ENCODE measurements at regions not wholly inside any gene's neighbourhood (a gene's known extent, or its start where the extent isn't known, plus 50 kb on each side); places are given as distances from the start of the nearest gene placed in this dataset.

DNA sequence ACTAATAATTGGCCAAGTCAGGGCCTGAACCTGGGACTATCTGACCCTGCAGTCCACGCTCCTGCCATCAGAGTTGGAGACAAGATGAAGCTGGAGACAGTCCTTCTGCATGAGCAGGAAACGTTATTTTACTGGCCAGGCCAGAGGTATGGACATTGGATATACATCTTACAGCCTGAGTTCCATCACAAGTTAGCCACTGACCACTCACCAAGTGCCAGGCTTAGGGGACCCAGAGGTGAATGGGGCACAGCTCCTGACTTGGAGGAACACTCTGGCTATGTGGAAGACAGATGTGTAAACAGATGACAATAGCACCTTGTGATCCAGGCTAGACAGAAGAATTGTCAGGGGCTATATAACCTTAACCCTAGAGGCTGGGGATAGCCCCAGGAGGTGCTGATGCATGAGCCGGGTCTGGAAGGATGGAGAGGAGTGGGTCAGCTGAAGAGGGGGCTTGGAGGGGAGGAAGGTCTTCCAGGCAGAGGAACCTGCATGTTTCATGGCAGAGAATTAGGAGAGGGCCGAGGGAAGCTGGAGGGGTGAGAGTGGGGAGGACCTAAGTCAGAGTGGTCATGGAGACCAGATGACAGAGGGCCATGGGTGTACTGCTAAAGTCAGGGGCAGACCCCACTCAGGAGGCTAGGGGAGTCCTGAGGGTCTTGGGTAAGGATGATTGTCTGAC, 52.5 kb upstream of the DMRTB1 start (continued):
- TF ChIP-seq, protein P1, sequence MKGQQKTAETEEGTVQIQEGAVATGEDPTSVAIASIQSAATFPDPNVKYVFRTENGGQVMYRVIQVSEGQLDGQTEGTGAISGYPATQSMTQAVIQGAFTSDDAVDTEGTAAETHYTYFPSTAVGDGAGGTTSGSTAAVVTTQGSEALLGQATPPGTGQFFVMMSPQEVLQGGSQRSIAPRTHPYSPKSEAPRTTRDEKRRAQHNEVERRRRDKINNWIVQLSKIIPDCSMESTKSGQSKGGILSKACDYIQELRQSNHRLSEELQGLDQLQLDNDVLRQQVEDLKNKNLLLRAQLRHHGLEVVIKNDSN (IDR thresholded peaks at IDR 0.05; ENCODE audit: borderline replicate concordance, low read depth), result no peak

DNA sequence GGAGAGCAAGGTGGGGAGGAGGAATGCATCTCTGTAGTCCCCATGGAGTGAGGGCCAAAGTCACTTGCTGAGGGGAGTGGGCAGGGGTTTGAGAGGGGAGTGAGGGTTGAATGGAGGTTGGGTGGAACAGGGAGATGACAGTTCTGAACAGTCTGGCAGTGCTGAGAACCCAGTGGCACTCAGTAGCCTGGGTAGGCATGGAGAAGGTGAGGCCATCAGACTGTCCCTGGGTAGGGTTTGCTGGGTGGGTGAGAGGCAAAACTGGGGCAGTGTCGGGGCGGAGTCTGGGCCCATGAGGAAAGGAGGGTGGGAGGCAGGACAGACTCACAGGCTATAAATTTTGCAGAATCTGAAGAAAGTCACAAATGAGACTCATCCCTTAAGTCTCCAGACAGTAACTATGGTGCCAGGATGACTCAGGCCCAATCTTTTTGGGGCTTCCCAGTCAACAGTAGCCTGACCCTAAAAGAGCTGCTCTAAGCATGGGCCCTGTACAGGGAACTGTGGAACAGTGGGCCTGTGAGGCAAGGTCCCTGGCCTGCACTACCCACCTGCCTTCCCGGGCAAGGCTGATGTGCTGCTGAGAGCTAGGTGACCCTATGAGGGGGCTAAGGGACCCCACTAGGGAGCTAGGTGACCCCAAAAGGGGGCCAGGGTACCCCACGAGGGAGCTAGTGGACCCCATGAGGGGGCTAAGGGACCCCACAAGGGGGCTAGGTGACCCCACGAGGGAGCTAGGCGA, 51.0 kb upstream of the DMRTB1 start:
- 88% methylated on average over 3 of the region's 6 CpGs for WGBS (ENCODE audit: low lambda C conversion rate)
- H3K9ac ChIP-seq, result no peak overlapping the region
- H3K4me3 ChIP-seq (ENCODE audit: low read depth in 2 of 2, low read length in 1 of 2), result no peak overlapping the region
- H3K4me1 ChIP-seq (ENCODE audit: control insufficient read depth in 1 of 2, insufficient read depth in 2 of 2, low read depth in 1 of 2, low read length in 1 of 2), result peaks cover 17 to 32% of the 10 kb centered on the region in 2 experiments; a peak in 3 of 4 replicates
- H3K4me2 ChIP-seq, result no peak overlapping the region
- peaks cover 14% of the 10 kb centered on the region for H3F3A ChIP-seq (replicated peaks; ENCODE audit: insufficient read depth)
- no peaks in the 10 kb centered on the region for H3K36me3 ChIP-seq (replicated peaks in 1 of 2; ENCODE audit: control insufficient read depth in 1 of 2, insufficient read depth in 2 of 2, low read length in 1 of 2)
- no peaks in the 10 kb centered on the region for H3K9me2 ChIP-seq
- ChIA-PET CTCF (interaction anchor here (0.9 to 3.7 kb wide), 5 partner anchors 11 to 130 kb away, joined by 3 to 22 read pairs (median 11); no protein-coding TSS in a partner anchor), POLR2A (no interaction called here)
- H4K20me1 ChIP-seq (ENCODE audit: insufficient read depth), result no peaks in the 10 kb centered on the region
- TF ChIP-seq RXRA (IDR thresholded peaks at IDR 0.05; ENCODE audit: borderline replicate concordance, low read depth), result no peak
- TF ChIP-seq, protein P2, sequence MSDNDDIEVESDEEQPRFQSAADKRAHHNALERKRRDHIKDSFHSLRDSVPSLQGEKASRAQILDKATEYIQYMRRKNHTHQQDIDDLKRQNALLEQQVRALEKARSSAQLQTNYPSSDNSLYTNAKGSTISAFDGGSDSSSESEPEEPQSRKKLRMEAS (IDR thresholded peaks at IDR 0.05; ENCODE audit: low read depth), result no peak
- H3K27me3 ChIP-seq (ENCODE audit: insufficient read depth), result no peaks in the 10 kb centered on the region; the same call in 1 of the 2 replicates
- no peak overlapping the region for H3K27ac ChIP-seq (ENCODE audit: low read depth in 2 of 2, low read length in 1 of 2)
- H3K79me2 ChIP-seq (ENCODE audit: insufficient read depth), result no peaks in the 10 kb centered on the region
- no peak for DNase-seq
- no peaks in the 10 kb centered on the region for H3K9me3 ChIP-seq
- no peak overlapping the region for H2AFZ ChIP-seq (ENCODE audit: low read depth)

DNA sequence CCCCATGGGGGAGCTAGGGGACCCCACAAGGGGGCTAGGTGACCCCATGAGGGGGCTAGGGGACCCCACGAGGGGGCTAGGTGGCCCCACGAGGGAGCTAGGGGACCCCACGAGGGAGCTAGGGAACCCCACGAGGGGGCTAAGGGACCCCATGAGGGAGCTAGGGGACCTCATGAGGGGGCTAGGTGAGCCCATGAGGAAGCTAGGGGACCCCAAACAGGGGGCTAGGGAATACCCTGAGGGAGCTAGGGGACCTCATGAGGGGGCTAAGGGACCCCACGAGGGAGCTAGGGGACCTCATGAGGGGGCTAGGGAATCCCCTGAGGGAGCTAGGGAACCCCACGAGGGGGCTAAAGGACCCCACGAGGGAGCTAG, 50.5 kb upstream of the DMRTB1 start:
- Histone ChIP-seq H3K27ac (ENCODE audit: low read depth in 2 of 2, low read length in 1 of 2) (no peak overlapping the region), H2AFZ (ENCODE audit: low read depth) (no peak overlapping the region), H4K20me1 (ENCODE audit: insufficient read depth) (no peaks in the 10 kb centered on the region), H3K9ac (no peak overlapping the region), H3F3A (replicated peaks; ENCODE audit: insufficient read depth) (peaks cover 18% of the 10 kb centered on the region), H3K4me2 (no peak overlapping the region), H3K27me3 (ENCODE audit: insufficient read depth) (no peaks in the 10 kb centered on the region; the same call in 1 of the 2 replicates), H3K4me3 (ENCODE audit: low read depth in 2 of 2, low read length in 1 of 2) (no peak overlapping the region), H3K9me3 (no peaks in the 10 kb centered on the region), H3K79me2 (ENCODE audit: insufficient read depth) (no peaks in the 10 kb centered on the region), H3K36me3 (replicated peaks in 1 of 2; ENCODE audit: control insufficient read depth in 1 of 2, insufficient read depth in 2 of 2, low read length in 1 of 2) (no peaks in the 10 kb centered on the region), H3K4me1 (ENCODE audit: control insufficient read depth in 1 of 2, insufficient read depth in 2 of 2, low read depth in 1 of 2, low read length in 1 of 2) (peaks cover 17 to 37% of the 10 kb centered on the region in 2 experiments; a peak in 3 of 4 replicates), H3K9me2 (no peaks in the 10 kb centered on the region)
- 74% methylated on average over 7 of the region's 7 CpGs for WGBS (ENCODE audit: low lambda C conversion rate)
- ChIA-PET POLR2A (interaction anchor here (0.9 kb wide), 1 partner anchor 12 kb away, joined by 3 read pairs; no protein-coding TSS in a partner anchor), CTCF (interaction anchor here (0.9 to 3.7 kb wide), 4 partner anchors 12 to 130 kb away, joined by 3 to 22 read pairs (median 15); no protein-coding TSS in a partner anchor)
- DNase-seq, result no peak
- TF ChIP-seq TAF1 (IDR thresholded peaks at IDR 0.05; ENCODE audit: borderline replicate concordance, low read depth, low read length) (no peak), TEAD4 (IDR thresholded peaks at IDR 0.05; ENCODE audit: borderline replicate concordance, insufficient read depth) (no peak), SIN3A (IDR thresholded peaks at IDR 0.05; ENCODE audit: borderline replicate concordance, low read depth, low read length) (no peak), POLR2AphosphoS5 (IDR thresholded peaks at IDR 0.05; ENCODE audit: low read depth, low read length) (no peak), FOXJ3 (CRISPR knock-in tag; IDR thresholded peaks at IDR 0.05) (no peak), RXRA (IDR thresholded peaks at IDR 0.05; ENCODE audit: borderline replicate concordance, low read depth) (no peak), GATA2 (CRISPR knock-in tag; IDR thresholded peaks at IDR 0.05) (no peak), NRF1 (IDR thresholded peaks at IDR 0.05; ENCODE audit: low read depth, low read length) (no peak), MEF2A (IDR thresholded peaks at IDR 0.05; ENCODE audit: borderline replicate concordance, low read depth) (no peak), ELF1 (IDR thresholded peaks at IDR 0.05) (no peak), FOSL2 (IDR thresholded peaks at IDR 0.05; ENCODE audit: borderline replicate concordance, low read depth) (no peak)
- TF ChIP-seq, protein P2 (IDR thresholded peaks at IDR 0.05; ENCODE audit: low read depth), result no peak
- TF ChIP-seq, protein P1 (IDR thresholded peaks at IDR 0.05; ENCODE audit: borderline replicate concordance, low read depth), result no peak
- TF ChIP-seq, protein P3, sequence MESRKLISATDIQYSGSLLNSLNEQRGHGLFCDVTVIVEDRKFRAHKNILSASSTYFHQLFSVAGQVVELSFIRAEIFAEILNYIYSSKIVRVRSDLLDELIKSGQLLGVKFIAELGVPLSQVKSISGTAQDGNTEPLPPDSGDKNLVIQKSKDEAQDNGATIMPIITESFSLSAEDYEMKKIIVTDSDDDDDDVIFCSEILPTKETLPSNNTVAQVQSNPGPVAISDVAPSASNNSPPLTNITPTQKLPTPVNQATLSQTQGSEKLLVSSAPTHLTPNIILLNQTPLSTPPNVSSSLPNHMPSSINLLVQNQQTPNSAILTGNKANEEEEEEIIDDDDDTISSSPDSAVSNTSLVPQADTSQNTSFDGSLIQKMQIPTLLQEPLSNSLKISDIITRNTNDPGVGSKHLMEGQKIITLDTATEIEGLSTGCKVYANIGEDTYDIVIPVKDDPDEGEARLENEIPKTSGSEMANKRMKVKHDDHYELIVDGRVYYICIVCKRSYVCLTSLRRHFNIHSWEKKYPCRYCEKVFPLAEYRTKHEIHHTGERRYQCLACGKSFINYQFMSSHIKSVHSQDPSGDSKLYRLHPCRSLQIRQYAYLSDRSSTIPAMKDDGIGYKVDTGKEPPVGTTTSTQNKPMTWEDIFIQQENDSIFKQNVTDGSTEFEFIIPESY (IDR thresholded peaks at IDR 0.05; ENCODE audit: borderline replicate concordance, low read depth), result no peak
- TF ChIP-seq, protein P4, sequence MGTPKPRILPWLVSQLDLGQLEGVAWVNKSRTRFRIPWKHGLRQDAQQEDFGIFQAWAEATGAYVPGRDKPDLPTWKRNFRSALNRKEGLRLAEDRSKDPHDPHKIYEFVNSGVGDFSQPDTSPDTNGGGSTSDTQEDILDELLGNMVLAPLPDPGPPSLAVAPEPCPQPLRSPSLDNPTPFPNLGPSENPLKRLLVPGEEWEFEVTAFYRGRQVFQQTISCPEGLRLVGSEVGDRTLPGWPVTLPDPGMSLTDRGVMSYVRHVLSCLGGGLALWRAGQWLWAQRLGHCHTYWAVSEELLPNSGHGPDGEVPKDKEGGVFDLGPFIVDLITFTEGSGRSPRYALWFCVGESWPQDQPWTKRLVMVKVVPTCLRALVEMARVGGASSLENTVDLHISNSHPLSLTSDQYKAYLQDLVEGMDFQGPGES (IDR thresholded peaks at IDR 0.05; ENCODE audit: low read depth, low read length), result no peak
- TF ChIP-seq, protein P5, sequence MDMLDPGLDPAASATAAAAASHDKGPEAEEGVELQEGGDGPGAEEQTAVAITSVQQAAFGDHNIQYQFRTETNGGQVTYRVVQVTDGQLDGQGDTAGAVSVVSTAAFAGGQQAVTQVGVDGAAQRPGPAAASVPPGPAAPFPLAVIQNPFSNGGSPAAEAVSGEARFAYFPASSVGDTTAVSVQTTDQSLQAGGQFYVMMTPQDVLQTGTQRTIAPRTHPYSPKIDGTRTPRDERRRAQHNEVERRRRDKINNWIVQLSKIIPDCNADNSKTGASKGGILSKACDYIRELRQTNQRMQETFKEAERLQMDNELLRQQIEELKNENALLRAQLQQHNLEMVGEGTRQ (IDR thresholded peaks at IDR 0.05; ENCODE audit: borderline replicate concordance, low read depth, low read length), result no peak

All from SK-N-SH (cell line).